OCI-LY3 (cell line): ENCODE measurements at regions not wholly inside any gene's neighbourhood (a gene's known extent, or its start where the extent isn't known, plus 50 kb on each side); places are given as distances from the start of the nearest gene placed in this dataset.

ENCODE experiments used
- H2AFZ ChIP-seq: fragments of 200-600, 300-600 bp; shearing (Covaris generic); 2 replicates; pipeline ENCODE4 v1.6.0; 2014; ENCODE audit warnings: antibody characterized with exemption, low read depth, low read length
- H3K27ac ChIP-seq: fragments of 200-600, 300-600 bp; sonication (generic); 2 replicates; pipeline ENCODE4 v1.5.1; 2014; ENCODE audit warnings: mild to moderate bottlenecking, low read length, moderate library complexity, mixed read lengths
- H3K27me3 ChIP-seq: fragments of 200-600, 300-600 bp; sonication (generic); 2 replicates; pipeline ENCODE4 v1.6.1; 2014; ENCODE audit warnings: low read depth, low read length, mixed read lengths
- H3K36me3 ChIP-seq: fragments of 200-600, 300-600 bp; sonication (generic); replicated peaks from 2 replicates; pipeline ENCODE3; 2014; ENCODE audit warnings: low read depth, low read length, mixed read lengths
- H3K4me1 ChIP-seq: fragments of 300-600, 200-600 bp; sonication (generic); 2 replicates; pipeline ENCODE4 v1.6.1; 2014; ENCODE audit warnings: low read length, mixed read lengths
- H3K4me2 ChIP-seq: fragments of 200-600, 300-600 bp; sonication (generic); 2 replicates; pipeline ENCODE4 v1.6.1; 2014; ENCODE audit warnings: low read length, mixed read lengths
- H3K4me3 ChIP-seq: fragments of 300-600, 200-600 bp; sonication (generic); 2 replicates; pipeline ENCODE4 v1.5.1; 2014; ENCODE audit warnings: antibody characterized with exemption, mild to moderate bottlenecking, low read length, moderate library complexity
- H3K79me2 ChIP-seq: fragments of 300-600, 200-600 bp; shearing (Covaris generic); 2 replicates; pipeline ENCODE4 v1.6.1; 2014; ENCODE audit warnings: mild to moderate bottlenecking, low read length, mixed read lengths
- H3K9ac ChIP-seq: fragments of 300-600, 200-600 bp; shearing (Covaris generic); 2 replicates; pipeline ENCODE4 v1.6.0; 2014; ENCODE audit warnings: mild to moderate bottlenecking, low read length, moderate library complexity
- H3K9me3 ChIP-seq: fragments of 200-600, 300-600 bp; shearing (Covaris generic); 2 replicates; pipeline ENCODE4 v1.6.1; 2014; ENCODE audit warnings: low read length, mixed read lengths; ENCODE audit not compliant: insufficient read depth
- H4K20me1 ChIP-seq: fragments of 200-600, 300-600 bp; sonication (generic); 2 replicates; pipeline ENCODE4 v1.6.1; 2016; ENCODE audit warnings: low read length, mixed read lengths; ENCODE audit not compliant: insufficient read depth
- EZH2phosphoT487 ChIP-seq: fragments of 200-600 bp; shearing (Covaris generic); IDR thresholded peaks from 2 replicates; pipeline ENCODE4 v1.6.1; 2018; ENCODE audit warnings: antibody characterized with exemption, mixed run types, low read depth
- TF ChIP-seq, protein P1 (sequence below): fragments of 200-600, 300-600 bp; sonication (generic); IDR thresholded peaks from 2 replicates; pipeline ENCODE4 v1.5.1; 2014; ENCODE audit warnings: antibody characterized with exemption, low read length, low read depth

DNA sequence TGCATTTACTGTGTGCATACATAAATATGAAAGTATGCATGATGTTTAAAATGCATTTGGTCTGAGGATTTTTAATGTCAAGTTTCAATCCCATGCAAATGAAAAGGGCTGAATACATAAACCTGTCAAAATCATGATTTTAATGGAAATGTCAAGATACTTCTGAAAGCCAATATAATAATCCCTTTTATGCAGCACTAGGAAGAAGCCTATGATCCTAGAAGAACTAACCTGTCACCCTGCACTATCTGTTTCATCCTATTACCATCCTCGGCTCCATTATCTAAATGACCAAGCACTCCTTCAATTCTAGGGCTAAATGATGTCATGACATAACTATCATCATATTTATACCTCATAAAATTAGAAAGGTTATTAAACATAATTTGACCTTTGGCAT, 2229.4 kb upstream of the WWC1 start:
- H3K9ac ChIP-seq: no peak overlapping the region
- no peak overlapping the region for H2AFZ ChIP-seq
- no peaks in the 10 kb centered on the region for H3K27me3 ChIP-seq
- TF ChIP-seq, protein P1, sequence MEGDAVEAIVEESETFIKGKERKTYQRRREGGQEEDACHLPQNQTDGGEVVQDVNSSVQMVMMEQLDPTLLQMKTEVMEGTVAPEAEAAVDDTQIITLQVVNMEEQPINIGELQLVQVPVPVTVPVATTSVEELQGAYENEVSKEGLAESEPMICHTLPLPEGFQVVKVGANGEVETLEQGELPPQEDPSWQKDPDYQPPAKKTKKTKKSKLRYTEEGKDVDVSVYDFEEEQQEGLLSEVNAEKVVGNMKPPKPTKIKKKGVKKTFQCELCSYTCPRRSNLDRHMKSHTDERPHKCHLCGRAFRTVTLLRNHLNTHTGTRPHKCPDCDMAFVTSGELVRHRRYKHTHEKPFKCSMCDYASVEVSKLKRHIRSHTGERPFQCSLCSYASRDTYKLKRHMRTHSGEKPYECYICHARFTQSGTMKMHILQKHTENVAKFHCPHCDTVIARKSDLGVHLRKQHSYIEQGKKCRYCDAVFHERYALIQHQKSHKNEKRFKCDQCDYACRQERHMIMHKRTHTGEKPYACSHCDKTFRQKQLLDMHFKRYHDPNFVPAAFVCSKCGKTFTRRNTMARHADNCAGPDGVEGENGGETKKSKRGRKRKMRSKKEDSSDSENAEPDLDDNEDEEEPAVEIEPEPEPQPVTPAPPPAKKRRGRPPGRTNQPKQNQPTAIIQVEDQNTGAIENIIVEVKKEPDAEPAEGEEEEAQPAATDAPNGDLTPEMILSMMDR: no peak
- TF ChIP-seq EZH2phosphoT487: no peak
- no peak overlapping the region for H3K27ac ChIP-seq
- H3K4me1 ChIP-seq: no peaks in the 10 kb centered on the region
- H3K4me2 ChIP-seq: no peak overlapping the region
- no peaks in the 10 kb centered on the region for H3K9me3 ChIP-seq
- H3K36me3 ChIP-seq: no peaks in the 10 kb centered on the region
- H3K79me2 ChIP-seq: no peaks in the 10 kb centered on the region
- H3K4me3 ChIP-seq: no peak overlapping the region
- H4K20me1 ChIP-seq: no peaks in the 10 kb centered on the region

DNA sequence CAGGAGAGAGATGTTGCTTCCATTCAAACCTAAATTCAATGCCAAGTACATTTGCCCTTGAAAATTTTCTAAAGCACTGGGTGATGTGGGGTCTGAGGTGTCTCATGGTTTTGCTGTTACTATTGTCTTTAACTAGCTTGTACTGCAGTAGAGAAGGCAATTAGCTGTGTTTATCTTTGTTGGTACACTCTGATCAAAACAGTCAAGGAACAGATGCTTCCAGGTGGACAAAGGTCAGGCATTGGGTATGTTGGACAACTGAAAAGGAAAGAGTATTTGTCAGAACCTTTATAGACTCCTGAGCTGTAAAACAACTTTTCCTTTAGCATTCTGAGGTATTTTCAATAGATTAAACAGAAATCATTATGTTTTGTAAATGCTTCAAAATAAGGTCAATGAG, 2228.7 kb upstream of the WWC1 start:
- H3K27me3 ChIP-seq: no peaks in the 10 kb centered on the region
- H2AFZ ChIP-seq: no peak overlapping the region
- no peak for TF ChIP-seq EZH2phosphoT487
- TF ChIP-seq, protein P1: no peak
- H3K4me2 ChIP-seq: no peak overlapping the region
- no peaks in the 10 kb centered on the region for H3K36me3 ChIP-seq
- H3K9me3 ChIP-seq: no peaks in the 10 kb centered on the region
- H3K4me1 ChIP-seq: no peaks in the 10 kb centered on the region
- no peak overlapping the region for H3K4me3 ChIP-seq
- H3K79me2 ChIP-seq: no peaks in the 10 kb centered on the region
- no peak overlapping the region for H3K27ac ChIP-seq
- no peaks in the 10 kb centered on the region for H4K20me1 ChIP-seq
- no peak overlapping the region for H3K9ac ChIP-seq

DNA sequence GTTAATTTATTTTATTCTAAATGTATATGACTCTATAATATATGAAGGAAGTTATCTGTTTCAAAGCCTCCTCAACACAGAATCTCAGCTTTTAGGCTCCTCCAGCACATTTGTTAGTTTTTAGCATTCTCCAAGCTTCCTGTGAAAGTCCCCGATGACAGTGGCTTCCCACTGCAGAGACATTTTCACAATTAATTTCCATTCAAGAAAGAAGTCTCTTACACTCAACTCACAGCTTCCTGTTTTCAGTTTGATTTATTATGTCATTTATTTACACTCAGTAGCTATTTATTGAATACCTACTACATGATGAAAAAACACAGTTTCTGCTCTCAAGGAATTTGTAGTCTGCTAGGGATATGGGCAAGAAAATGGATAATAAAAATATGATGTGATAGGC, 2228.2 kb upstream of the WWC1 start:
- no peaks in the 10 kb centered on the region for H4K20me1 ChIP-seq
- H2AFZ ChIP-seq: no peak overlapping the region
- no peak overlapping the region for H3K4me2 ChIP-seq
- H3K27ac ChIP-seq: no peak overlapping the region
- H3K9ac ChIP-seq: no peak overlapping the region
- no peak for TF ChIP-seq EZH2phosphoT487
- TF ChIP-seq, protein P1: no peak
- H3K79me2 ChIP-seq: no peaks in the 10 kb centered on the region
- no peaks in the 10 kb centered on the region for H3K27me3 ChIP-seq
- no peaks in the 10 kb centered on the region for H3K9me3 ChIP-seq
- H3K36me3 ChIP-seq: no peaks in the 10 kb centered on the region
- no peaks in the 10 kb centered on the region for H3K4me1 ChIP-seq
- no peak overlapping the region for H3K4me3 ChIP-seq

DNA sequence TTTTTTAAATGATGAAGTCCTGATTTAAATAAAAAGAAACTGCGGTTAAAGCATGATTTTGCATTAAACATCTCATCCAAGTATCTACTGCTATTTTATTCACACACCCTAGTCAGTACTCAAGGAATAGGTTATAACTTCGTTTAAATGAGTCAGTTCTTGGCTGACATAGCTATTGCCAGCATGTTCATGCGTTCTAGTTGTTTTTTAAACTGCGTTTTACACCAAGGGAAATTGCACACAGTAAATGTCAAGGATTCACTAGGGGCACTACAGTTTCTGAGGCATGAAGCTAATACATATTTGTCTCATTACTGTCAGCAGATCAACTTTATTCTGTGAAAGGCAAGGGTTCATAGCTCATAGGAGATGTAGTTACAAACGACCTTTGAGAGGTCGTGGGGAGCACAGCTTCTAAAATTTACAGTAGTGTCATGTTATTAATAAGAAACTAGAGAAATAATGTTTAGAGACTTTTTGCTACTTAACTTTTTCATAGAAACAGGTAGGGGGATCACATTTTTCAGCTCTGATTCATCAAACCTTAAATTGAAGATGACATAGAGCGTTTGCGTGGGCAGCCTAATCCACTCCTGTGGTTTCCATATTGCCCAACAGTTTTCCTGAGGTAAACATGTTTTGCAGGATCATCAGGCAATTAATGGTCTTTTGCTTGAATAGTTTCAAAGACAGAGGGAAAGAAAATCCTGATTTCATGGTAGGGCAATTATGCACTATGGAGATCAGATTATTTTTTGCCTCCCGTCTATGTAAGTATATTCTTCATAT, 2222.7 kb upstream of the WWC1 start:
- Histone ChIP-seq H3K4me3 (no peak overlapping the region), H3K4me1 (no peaks in the 10 kb centered on the region), H3K9ac (no peak overlapping the region), H2AFZ (no peak overlapping the region), H4K20me1 (no peaks in the 10 kb centered on the region), H3K27ac (no peak overlapping the region), H3K79me2 (no peaks in the 10 kb centered on the region), H3K27me3 (no peaks in the 10 kb centered on the region), H3K36me3 (no peaks in the 10 kb centered on the region), H3K4me2 (no peak overlapping the region), H3K9me3 (no peaks in the 10 kb centered on the region)
- no peak for TF ChIP-seq EZH2phosphoT487
- TF ChIP-seq, protein P1: no peak
